WTC11 (cell line): ENCODE measurements at regions not wholly inside any gene's neighbourhood (a gene's known extent, or its start where the extent isn't known, plus 50 kb on each side); places are given as distances from the start of the nearest gene placed in this dataset.

Source experiments
- ATAC-seq: fragments of 200-7000 bp; cut with Tn5 transposase; 2 replicates; pipeline ENCODE4 v1.10.0; 2021; ENCODE audit warnings: mild to moderate bottlenecking, moderate library complexity
- CTCF ChIA-PET: fragments of 300-600 bp; sonication (Branson Sonifier 250); formaldehyde crosslinking; loops from one replicate; lab custom pipeline; 2021; ENCODE audit warnings: antibody characterized with exemption; lab: Charles Lee
- POLR2A ChIA-PET: fragments of 350-600 bp; sonication (Branson Sonifier 250); formaldehyde crosslinking; loops from one replicate; lab custom pipeline; 2021; ENCODE audit warnings: antibody characterized with exemption; lab: Charles Lee
- DNase-seq: peaks from one replicate; pipeline ENCODE4 v3.0.0; 2021; ENCODE audit warnings: low spot score
- H3K27ac Mint-ChIP-seq: 2 replicates; pipeline ENCODE4 v1.8.0; 2021; ENCODE audit warnings: mixed read lengths
- H3K27me3 Mint-ChIP-seq: 2 replicates; pipeline ENCODE4 v1.8.0; 2021; ENCODE audit warnings: low read depth, mild to moderate bottlenecking, moderate library complexity, mixed read lengths
- H3K36me3 Mint-ChIP-seq: 2 replicates; pipeline ENCODE4 v1.8.0; 2021; ENCODE audit warnings: mixed read lengths
- H3K4me1 Mint-ChIP-seq: 2 replicates; pipeline ENCODE4 v1.8.0; 2022; ENCODE audit warnings: mixed read lengths
- H3K4me3 Mint-ChIP-seq: 2 replicates; pipeline ENCODE4 v1.8.0; 2021; ENCODE audit warnings: mild to moderate bottlenecking, moderate library complexity, mixed read lengths
- H3K9me3 Mint-ChIP-seq: 2 replicates; pipeline ENCODE4 v1.8.0; 2021; ENCODE audit warnings: mixed read lengths
- CBFB ChIP-seq: sonication (generic); formaldehyde crosslinking; IDR thresholded peaks from 2 replicates; pipeline ENCODE4 v1.8.1; 2022; ENCODE audit warnings: mild to moderate bottlenecking, low read depth, missing genetic modification reagents
- CREM ChIP-seq: sonication (generic); formaldehyde crosslinking; IDR thresholded peaks from 2 replicates; pipeline ENCODE4 v1.8.1; 2022; ENCODE audit warnings: mild to moderate bottlenecking, missing genetic modification reagents, moderate library complexity
- ESRRA ChIP-seq: sonication (generic); formaldehyde crosslinking; IDR thresholded peaks from 2 replicates; pipeline ENCODE4 v1.8.1; 2022; ENCODE audit warnings: mild to moderate bottlenecking, missing genetic modification reagents, borderline replicate concordance
- IRF2 ChIP-seq: sonication (generic); formaldehyde crosslinking; IDR thresholded peaks from 2 replicates; pipeline ENCODE4 v1.8.0; 2022; ENCODE audit warnings: low read depth, missing genetic modification reagents, borderline replicate concordance
- JAZF1 ChIP-seq: fragments of 250-450 bp; sonication (Bioruptor Pico); IDR thresholded peaks from 2 replicates; pipeline ENCODE4 v1.9.0; 2021; ENCODE audit warnings: moderate library complexity, mild to moderate bottlenecking, inconsistent platforms
- NR2C2 ChIP-seq: sonication (generic); formaldehyde crosslinking; IDR thresholded peaks from 2 replicates; pipeline ENCODE4 v1.8.0; 2022; ENCODE audit warnings: mild to moderate bottlenecking, missing genetic modification reagents
- RELA ChIP-seq: sonication (generic); formaldehyde crosslinking; IDR thresholded peaks from 2 replicates; pipeline ENCODE4 v1.8.1; 2022; ENCODE audit warnings: missing genetic modification reagents, mild to moderate bottlenecking, borderline replicate concordance
- SP1 ChIP-seq: sonication (generic); formaldehyde crosslinking; conservative IDR thresholded peaks from 2 replicates; pipeline ENCODE4 v1.8.1; 2022; ENCODE audit warnings: missing genetic modification reagents
- ZNF138 ChIP-seq: sonication (generic); formaldehyde crosslinking; conservative IDR thresholded peaks from 2 replicates; pipeline ENCODE4 v1.8.1; 2022; ENCODE audit warnings: mild to moderate bottlenecking, moderate library complexity, missing genetic modification reagents
- ZNF232 ChIP-seq: sonication (generic); formaldehyde crosslinking; IDR thresholded peaks from 2 replicates; pipeline ENCODE4 v1.8.0; 2022; ENCODE audit warnings: mild to moderate bottlenecking, missing genetic modification reagents
- ZNF396 ChIP-seq: fragments of 250-450 bp; sonication (Bioruptor Pico); IDR thresholded peaks from 2 replicates; pipeline ENCODE4 v1.8.0; 2021; ENCODE audit warnings: mild to moderate bottlenecking, moderate library complexity, borderline replicate concordance
- TF ChIP-seq, protein P1 (sequence below): sonication (generic); formaldehyde crosslinking; IDR thresholded peaks from 2 replicates; pipeline ENCODE4 v1.8.0; 2023; ENCODE audit warnings: missing genetic modification reagents
- TF ChIP-seq, protein P2 (sequence below): sonication (generic); formaldehyde crosslinking; IDR thresholded peaks from 2 replicates; pipeline ENCODE4 v1.8.1; 2022; ENCODE audit warnings: mild to moderate bottlenecking, missing genetic modification reagents, moderate library complexity, borderline replicate concordance
- TF ChIP-seq, protein P3 (sequence below): sonication (generic); formaldehyde crosslinking; IDR thresholded peaks from 2 replicates; pipeline ENCODE4 v1.8.1; 2023; ENCODE audit warnings: mild to moderate bottlenecking, missing genetic modification reagents
- TF ChIP-seq, protein P4 (sequence below): fragments of 250-450 bp; sonication (Bioruptor Pico); conservative IDR thresholded peaks from 2 replicates; pipeline ENCODE4 v1.9.0; 2021; ENCODE audit warnings: mild to moderate bottlenecking
- TF ChIP-seq, protein P5 (sequence below): fragments of 200-600 bp; IDR thresholded peaks from 2 replicates; pipeline ENCODE4 v1.8.0; 2022; ENCODE audit warnings: antibody characterized with exemption
- TF ChIP-seq, protein P6 (sequence below): sonication (generic); formaldehyde crosslinking; IDR thresholded peaks from 2 replicates; pipeline ENCODE4 v1.8.0; 2022; ENCODE audit warnings: missing genetic modification reagents
- TF ChIP-seq, protein P7 (sequence below): sonication (generic); formaldehyde crosslinking; IDR thresholded peaks from 2 replicates; pipeline ENCODE4 v1.8.0; 2022; ENCODE audit warnings: mild to moderate bottlenecking, missing genetic modification reagents
- TF ChIP-seq, protein P8 (sequence below): fragments of 250-450 bp; sonication (Bioruptor Pico); IDR thresholded peaks from 2 replicates; pipeline ENCODE4 v1.9.0; 2021; ENCODE audit warnings: mild to moderate bottlenecking
- TF ChIP-seq, protein P9 (sequence below): sonication (generic); formaldehyde crosslinking; conservative IDR thresholded peaks from 2 replicates; pipeline ENCODE4 v1.8.1; 2022; ENCODE audit warnings: mild to moderate bottlenecking, missing genetic modification reagents

DNA sequence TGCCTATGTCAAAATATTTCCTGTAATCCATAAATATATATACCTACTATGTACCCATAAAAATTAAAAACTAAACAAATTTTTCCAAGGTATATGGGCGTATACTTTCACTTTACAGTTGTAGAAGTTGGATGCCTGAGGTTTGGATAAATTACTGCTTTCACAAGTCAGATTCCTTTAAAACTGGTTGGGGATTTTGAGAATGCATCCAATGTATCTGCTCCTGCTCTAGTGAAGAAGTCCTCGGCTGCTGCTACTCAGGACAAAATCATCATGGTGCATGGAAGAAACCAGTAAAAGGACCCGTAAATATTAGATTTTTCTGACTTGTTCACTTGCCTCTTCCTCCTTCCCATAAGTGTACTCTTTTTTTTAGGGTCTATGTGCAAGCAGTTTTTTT lies 841.1 kb downstream of the USP25 start:
- no peaks in the 10 kb centered on the region for H3K36me3 Mint-ChIP-seq
- H3K27ac Mint-ChIP-seq, result no peak overlapping the region
- no peaks in the 10 kb centered on the region for H3K27me3 Mint-ChIP-seq
- ATAC-seq (no peak), DNase-seq (no peak)
- H3K4me3 Mint-ChIP-seq, result no peak overlapping the region
- ChIA-PET CTCF (no interaction called here), POLR2A (no interaction called here)
- peaks cover 11% of the 10 kb centered on the region for H3K4me1 Mint-ChIP-seq
- H3K9me3 Mint-ChIP-seq, result no peaks in the 10 kb centered on the region
- TF ChIP-seq RELA (CRISPR knock-in tag), result no peak
- TF ChIP-seq, protein P1, sequence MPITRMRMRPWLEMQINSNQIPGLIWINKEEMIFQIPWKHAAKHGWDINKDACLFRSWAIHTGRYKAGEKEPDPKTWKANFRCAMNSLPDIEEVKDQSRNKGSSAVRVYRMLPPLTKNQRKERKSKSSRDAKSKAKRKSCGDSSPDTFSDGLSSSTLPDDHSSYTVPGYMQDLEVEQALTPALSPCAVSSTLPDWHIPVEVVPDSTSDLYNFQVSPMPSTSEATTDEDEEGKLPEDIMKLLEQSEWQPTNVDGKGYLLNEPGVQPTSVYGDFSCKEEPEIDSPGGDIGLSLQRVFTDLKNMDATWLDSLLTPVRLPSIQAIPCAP (CRISPR knock-in tag), result no peak
- no peak for TF ChIP-seq ZNF138 (CRISPR knock-in tag)
- no peak for TF ChIP-seq SP1 (CRISPR knock-in tag)
- TF ChIP-seq CBFB (CRISPR knock-in tag), result no peak
- TF ChIP-seq, protein P2, sequence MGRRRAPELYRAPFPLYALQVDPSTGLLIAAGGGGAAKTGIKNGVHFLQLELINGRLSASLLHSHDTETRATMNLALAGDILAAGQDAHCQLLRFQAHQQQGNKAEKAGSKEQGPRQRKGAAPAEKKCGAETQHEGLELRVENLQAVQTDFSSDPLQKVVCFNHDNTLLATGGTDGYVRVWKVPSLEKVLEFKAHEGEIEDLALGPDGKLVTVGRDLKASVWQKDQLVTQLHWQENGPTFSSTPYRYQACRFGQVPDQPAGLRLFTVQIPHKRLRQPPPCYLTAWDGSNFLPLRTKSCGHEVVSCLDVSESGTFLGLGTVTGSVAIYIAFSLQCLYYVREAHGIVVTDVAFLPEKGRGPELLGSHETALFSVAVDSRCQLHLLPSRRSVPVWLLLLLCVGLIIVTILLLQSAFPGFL (CRISPR knock-in tag), result no peak
- TF ChIP-seq, protein P3, sequence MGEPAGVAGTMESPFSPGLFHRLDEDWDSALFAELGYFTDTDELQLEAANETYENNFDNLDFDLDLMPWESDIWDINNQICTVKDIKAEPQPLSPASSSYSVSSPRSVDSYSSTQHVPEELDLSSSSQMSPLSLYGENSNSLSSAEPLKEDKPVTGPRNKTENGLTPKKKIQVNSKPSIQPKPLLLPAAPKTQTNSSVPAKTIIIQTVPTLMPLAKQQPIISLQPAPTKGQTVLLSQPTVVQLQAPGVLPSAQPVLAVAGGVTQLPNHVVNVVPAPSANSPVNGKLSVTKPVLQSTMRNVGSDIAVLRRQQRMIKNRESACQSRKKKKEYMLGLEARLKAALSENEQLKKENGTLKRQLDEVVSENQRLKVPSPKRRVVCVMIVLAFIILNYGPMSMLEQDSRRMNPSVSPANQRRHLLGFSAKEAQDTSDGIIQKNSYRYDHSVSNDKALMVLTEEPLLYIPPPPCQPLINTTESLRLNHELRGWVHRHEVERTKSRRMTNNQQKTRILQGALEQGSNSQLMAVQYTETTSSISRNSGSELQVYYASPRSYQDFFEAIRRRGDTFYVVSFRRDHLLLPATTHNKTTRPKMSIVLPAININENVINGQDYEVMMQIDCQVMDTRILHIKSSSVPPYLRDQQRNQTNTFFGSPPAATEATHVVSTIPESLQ (CRISPR knock-in tag), result no peak
- TF ChIP-seq, protein P4, sequence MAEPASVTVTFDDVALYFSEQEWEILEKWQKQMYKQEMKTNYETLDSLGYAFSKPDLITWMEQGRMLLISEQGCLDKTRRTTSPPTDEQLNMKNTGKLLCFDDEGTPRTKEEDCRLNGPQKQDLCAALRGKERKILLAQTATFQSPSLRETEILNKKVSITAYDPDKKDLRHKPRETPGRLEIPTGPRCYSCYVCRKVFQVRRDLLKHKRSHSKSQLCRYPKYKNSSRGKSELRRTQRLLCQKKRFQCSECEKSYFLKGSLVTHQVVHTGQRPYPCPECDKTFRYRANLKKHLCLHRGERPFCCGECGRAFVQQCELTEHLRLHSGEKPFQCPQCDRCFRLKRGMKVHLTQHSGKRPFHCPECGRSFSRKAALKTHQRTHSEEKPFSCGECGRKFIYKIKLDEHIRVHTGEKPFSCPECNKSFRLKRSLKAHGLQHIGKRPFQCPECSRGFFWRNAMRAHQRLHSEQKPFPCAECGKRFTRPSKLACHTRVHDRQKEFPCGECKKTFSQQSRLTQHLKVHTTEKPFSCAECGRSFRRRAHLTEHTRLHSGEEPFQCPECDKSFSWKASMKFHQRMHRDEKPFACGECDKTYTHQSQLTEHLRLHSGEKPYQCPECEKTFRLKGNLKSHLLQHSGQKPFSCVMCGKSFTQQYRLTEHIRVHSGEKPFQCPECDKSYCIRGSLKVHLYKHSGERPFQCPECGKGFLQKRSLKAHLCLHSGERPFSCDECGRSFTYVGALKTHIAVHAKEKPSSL (CRISPR knock-in tag), result no peak
- no peak for TF ChIP-seq ESRRA (CRISPR knock-in tag)
- TF ChIP-seq, protein P5, sequence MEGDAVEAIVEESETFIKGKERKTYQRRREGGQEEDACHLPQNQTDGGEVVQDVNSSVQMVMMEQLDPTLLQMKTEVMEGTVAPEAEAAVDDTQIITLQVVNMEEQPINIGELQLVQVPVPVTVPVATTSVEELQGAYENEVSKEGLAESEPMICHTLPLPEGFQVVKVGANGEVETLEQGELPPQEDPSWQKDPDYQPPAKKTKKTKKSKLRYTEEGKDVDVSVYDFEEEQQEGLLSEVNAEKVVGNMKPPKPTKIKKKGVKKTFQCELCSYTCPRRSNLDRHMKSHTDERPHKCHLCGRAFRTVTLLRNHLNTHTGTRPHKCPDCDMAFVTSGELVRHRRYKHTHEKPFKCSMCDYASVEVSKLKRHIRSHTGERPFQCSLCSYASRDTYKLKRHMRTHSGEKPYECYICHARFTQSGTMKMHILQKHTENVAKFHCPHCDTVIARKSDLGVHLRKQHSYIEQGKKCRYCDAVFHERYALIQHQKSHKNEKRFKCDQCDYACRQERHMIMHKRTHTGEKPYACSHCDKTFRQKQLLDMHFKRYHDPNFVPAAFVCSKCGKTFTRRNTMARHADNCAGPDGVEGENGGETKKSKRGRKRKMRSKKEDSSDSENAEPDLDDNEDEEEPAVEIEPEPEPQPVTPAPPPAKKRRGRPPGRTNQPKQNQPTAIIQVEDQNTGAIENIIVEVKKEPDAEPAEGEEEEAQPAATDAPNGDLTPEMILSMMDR, result no peak
- TF ChIP-seq JAZF1 (CRISPR knock-in tag), result no peak
- TF ChIP-seq, protein P6, sequence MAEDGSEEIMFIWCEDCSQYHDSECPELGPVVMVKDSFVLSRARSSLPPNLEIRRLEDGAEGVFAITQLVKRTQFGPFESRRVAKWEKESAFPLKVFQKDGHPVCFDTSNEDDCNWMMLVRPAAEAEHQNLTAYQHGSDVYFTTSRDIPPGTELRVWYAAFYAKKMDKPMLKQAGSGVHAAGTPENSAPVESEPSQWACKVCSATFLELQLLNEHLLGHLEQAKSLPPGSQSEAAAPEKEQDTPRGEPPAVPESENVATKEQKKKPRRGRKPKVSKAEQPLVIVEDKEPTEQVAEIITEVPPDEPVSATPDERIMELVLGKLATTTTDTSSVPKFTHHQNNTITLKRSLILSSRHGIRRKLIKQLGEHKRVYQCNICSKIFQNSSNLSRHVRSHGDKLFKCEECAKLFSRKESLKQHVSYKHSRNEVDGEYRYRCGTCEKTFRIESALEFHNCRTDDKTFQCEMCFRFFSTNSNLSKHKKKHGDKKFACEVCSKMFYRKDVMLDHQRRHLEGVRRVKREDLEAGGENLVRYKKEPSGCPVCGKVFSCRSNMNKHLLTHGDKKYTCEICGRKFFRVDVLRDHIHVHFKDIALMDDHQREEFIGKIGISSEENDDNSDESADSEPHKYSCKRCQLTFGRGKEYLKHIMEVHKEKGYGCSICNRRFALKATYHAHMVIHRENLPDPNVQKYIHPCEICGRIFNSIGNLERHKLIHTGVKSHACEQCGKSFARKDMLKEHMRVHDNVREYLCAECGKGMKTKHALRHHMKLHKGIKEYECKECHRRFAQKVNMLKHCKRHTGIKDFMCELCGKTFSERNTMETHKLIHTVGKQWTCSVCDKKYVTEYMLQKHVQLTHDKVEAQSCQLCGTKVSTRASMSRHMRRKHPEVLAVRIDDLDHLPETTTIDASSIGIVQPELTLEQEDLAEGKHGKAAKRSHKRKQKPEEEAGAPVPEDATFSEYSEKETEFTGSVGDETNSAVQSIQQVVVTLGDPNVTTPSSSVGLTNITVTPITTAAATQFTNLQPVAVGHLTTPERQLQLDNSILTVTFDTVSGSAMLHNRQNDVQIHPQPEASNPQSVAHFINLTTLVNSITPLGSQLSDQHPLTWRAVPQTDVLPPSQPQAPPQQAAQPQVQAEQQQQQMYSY, result no peak
- no peak for TF ChIP-seq ZNF232 (CRISPR knock-in tag)
- TF ChIP-seq, protein P7, sequence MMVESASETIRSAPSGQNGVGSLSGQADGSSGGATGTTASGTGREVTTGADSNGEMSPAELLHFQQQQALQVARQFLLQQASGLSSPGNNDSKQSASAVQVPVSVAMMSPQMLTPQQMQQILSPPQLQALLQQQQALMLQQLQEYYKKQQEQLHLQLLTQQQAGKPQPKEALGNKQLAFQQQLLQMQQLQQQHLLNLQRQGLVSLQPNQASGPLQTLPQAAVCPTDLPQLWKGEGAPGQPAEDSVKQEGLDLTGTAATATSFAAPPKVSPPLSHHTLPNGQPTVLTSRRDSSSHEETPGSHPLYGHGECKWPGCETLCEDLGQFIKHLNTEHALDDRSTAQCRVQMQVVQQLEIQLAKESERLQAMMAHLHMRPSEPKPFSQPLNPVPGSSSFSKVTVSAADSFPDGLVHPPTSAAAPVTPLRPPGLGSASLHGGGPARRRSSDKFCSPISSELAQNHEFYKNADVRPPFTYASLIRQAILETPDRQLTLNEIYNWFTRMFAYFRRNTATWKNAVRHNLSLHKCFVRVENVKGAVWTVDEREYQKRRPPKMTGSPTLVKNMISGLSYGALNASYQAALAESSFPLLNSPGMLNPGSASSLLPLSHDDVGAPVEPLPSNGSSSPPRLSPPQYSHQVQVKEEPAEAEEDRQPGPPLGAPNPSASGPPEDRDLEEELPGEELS, result no peak
- no peak for TF ChIP-seq ZNF396
- TF ChIP-seq, protein P8, sequence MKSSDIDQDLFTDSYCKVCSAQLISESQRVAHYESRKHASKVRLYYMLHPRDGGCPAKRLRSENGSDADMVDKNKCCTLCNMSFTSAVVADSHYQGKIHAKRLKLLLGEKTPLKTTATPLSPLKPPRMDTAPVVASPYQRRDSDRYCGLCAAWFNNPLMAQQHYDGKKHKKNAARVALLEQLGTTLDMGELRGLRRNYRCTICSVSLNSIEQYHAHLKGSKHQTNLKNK (CRISPR knock-in tag), result no peak
- no peak for TF ChIP-seq NR2C2 (CRISPR knock-in tag)
- no peak for TF ChIP-seq CREM (CRISPR knock-in tag)
- TF ChIP-seq, protein P9, sequence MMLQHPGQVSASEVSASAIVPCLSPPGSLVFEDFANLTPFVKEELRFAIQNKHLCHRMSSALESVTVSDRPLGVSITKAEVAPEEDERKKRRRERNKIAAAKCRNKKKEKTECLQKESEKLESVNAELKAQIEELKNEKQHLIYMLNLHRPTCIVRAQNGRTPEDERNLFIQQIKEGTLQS (CRISPR knock-in tag), result no peak
- TF ChIP-seq IRF2, result no peak
